T47D (cell line): ENCODE measurements at regions not wholly inside any gene's neighbourhood (a gene's known extent, or its start where the extent isn't known, plus 50 kb on each side); places are given as distances from the start of the nearest gene placed in this dataset.
"Not testable (repeated sequence)": the region's sequence is repeated elsewhere in the genome, so short reads cannot be mapped to it uniquely, and the experiment has no call there.

Experiments used
- DNase-seq, 2 experiments: peaks; one replicate each; pipeline versions ENCODE4 v3.0.0 to v3.0.0-alpha.2; 2011 to 2012; ENCODE audit warnings: low read depth in 1 of 2, low spot score in 1 of 2
- in situ Hi-C: cut with HindIII; loops from 2 replicates; pipeline ENCODE4 v1.10.0; 2016; ENCODE audit warnings: low sequenced_read_pairs, low pct_unique_long_range_greater_than_20kb

GRCh38 chr9:63450836-63451235, 1834.2 kb downstream of the FOXD4L5 start:
- DNase-seq, in situ Hi-C loops: not testable (repeated sequence)

- DNase-seq, in situ Hi-C loops: not testable (repeated sequence)
These were observed 1859.9 kb downstream of the FOXD4L5 start for GRCh38 chr9:63425123-63425522.

- DNase-seq, in situ Hi-C loops: not testable (repeated sequence)
These were observed 1894.1 kb downstream of the FOXD4L5 start for GRCh38 chr9:63390897-63391296.

- in situ Hi-C loops, DNase-seq: not testable (repeated sequence)
These were observed 1899.5 kb downstream of the FOXD4L5 start for GRCh38 chr9:63385479-63385878.

GRCh38 chr9:63379864-63380263, 1905.1 kb downstream of the FOXD4L5 start:
- DNase-seq, in situ Hi-C loops: not testable (repeated sequence)

- in situ Hi-C loops, DNase-seq: not testable (repeated sequence)
These were observed 1930.8 kb downstream of the FOXD4L5 start for GRCh38 chr9:63354219-63354618.

- in situ Hi-C loops, DNase-seq: not testable (repeated sequence)
These were observed 1937.7 kb downstream of the FOXD4L5 start for GRCh38 chr9:63347347-63347746.

GRCh38 chr9:63346310-63347048, 1938.5 kb downstream of the FOXD4L5 start:
- in situ Hi-C loops, result not testable (repeated sequence)
- peak in 1 of 2 experiments; percentile 0 for DNase-seq

GRCh38 chr9:63344408-63344807, 1940.6 kb downstream of the FOXD4L5 start:
- in situ Hi-C loops, result not testable (repeated sequence)

GRCh38 chr9:63342528-63342927, 1942.5 kb downstream of the FOXD4L5 start:
- DNase-seq, in situ Hi-C loops: not testable (repeated sequence)

More at GRCh38 chr9:63344408-63344807, 1940.6 kb downstream of the FOXD4L5 start:
- DNase-seq, result not testable (repeated sequence)

- in situ Hi-C loops, DNase-seq: not testable (repeated sequence)
These were observed 1947.0 kb downstream of the FOXD4L5 start for GRCh38 chr9:63337899-63338604.

- in situ Hi-C loops, DNase-seq: not testable (repeated sequence)
These were observed 1949.7 kb downstream of the FOXD4L5 start for GRCh38 chr9:63335286-63335685.

GRCh38 chr9:63334187-63334586, 1950.8 kb downstream of the FOXD4L5 start:
- in situ Hi-C loops, result not testable (repeated sequence)

GRCh38 chr9:63333083-63333482, 1951.9 kb downstream of the FOXD4L5 start:
- in situ Hi-C loops, DNase-seq: not testable (repeated sequence)

More at GRCh38 chr9:63334187-63334586, 1950.8 kb downstream of the FOXD4L5 start:
- not testable (repeated sequence) for DNase-seq

- DNase-seq, in situ Hi-C loops: not testable (repeated sequence)
These were observed 1956.7 kb downstream of the FOXD4L5 start for GRCh38 chr9:63328313-63328712.

- DNase-seq, in situ Hi-C loops: not testable (repeated sequence)
These were observed 1957.8 kb downstream of the FOXD4L5 start for GRCh38 chr9:63327211-63327610.

- DNase-seq, in situ Hi-C loops: not testable (repeated sequence)
These were observed 1958.3 kb downstream of the FOXD4L5 start for GRCh38 chr9:63326665-63327064.

GRCh38 chr9:63325696-63326095, 1959.3 kb downstream of the FOXD4L5 start:
- in situ Hi-C loops, DNase-seq: not testable (repeated sequence)

GRCh38 chr9:63318093-63318492, 1966.9 kb downstream of the FOXD4L5 start:
- DNase-seq, in situ Hi-C loops: not testable (repeated sequence)
